ENCODE measurements at regions not wholly inside any gene's neighbourhood (a gene's known extent, or its start where the extent isn't known, plus 50 kb on each side); places are given as distances from the start of the nearest gene placed in this dataset.

- H3K9ac ChIP-seq (replicated peaks; ENCODE audit: extremely low read depth, insufficient read depth, low read length), result no peak overlapping the region
- H4K20me1 ChIP-seq (replicated peaks; ENCODE audit: control insufficient read depth, extremely low read depth, insufficient read depth, low read length), result no peaks in the 10 kb centered on the region
- no peaks in the 10 kb centered on the region for H3K9me3 ChIP-seq (replicated peaks; ENCODE audit: control insufficient read depth, insufficient read depth, low read length)
- no peak overlapping the region for H3K4me3 ChIP-seq (replicated peaks in 1 of 3; ENCODE audit: insufficient read depth in 1 of 3, low read depth in 1 of 3, low read length in 3 of 3)
- no peak overlapping the region for H3K4me2 ChIP-seq (ENCODE audit: insufficient read depth, low read length)
- DNase-seq (ENCODE audit: low read depth, low spot score) (no peak), FAIRE-seq (no peak)
- no peaks in the 10 kb centered on the region for H3K27me3 ChIP-seq (ENCODE audit: control insufficient read depth in 2 of 2, insufficient read depth in 2 of 2, low read length in 2 of 2)
- H3K9me1 ChIP-seq (replicated peaks; ENCODE audit: control insufficient read depth, extremely low read depth, insufficient read depth, low read length), result no peaks in the 10 kb centered on the region
- dilution Hi-C loops (cut with MboI; ENCODE audit: extremely low pct_ligation_motif_present, low sequenced_read_pairs), result no loop called here
- H3K79me2 ChIP-seq (ENCODE audit: control insufficient read depth, insufficient read depth, low read length), result no peaks in the 10 kb centered on the region
- intact Hi-C loops (cut with micrococcal nuclease), result no loop called here
- no peak overlapping the region for H3K27ac ChIP-seq (ENCODE audit: insufficient read depth, low read depth, low read length)
- no peak overlapping the region for H2AFZ ChIP-seq (ENCODE audit: low read depth, low read length)
- no peaks in the 10 kb centered on the region for H3K4me1 ChIP-seq (ENCODE audit: control insufficient read depth, extremely low read depth, insufficient read depth, low read length)
- ChIA-PET POLR2A (no interaction called here), CTCF (no interaction called here)
- no peaks in the 10 kb centered on the region for H3K36me3 ChIP-seq (ENCODE audit: control insufficient read depth in 2 of 2, extremely low read depth in 1 of 2, insufficient read depth in 2 of 2, low read length in 2 of 2)
- TF ChIP-seq MAX (IDR thresholded peaks at IDR 0.05; ENCODE audit: insufficient read depth, insufficient read length), result no peak
- BruUV-seq (replicated peaks), result no TSS peak
These were observed 545.0 kb downstream of the MTRR start for GRCh38 chr5:8413975-8414374.

- TF ChIP-seq FOS (IDR thresholded peaks at IDR 0.05; ENCODE audit: borderline replicate concordance, insufficient read depth, low read length) (no peak), POLR2AphosphoS5 (IDR thresholded peaks at IDR 0.05; ENCODE audit: insufficient read depth, low read depth, low read length) (no peak), MYC (IDR thresholded peaks at IDR 0.05; ENCODE audit: low read depth, low read length) (no peak), GATA2 (IDR thresholded peaks at IDR 0.05; ENCODE audit: insufficient read depth, insufficient read length, low read depth, low read length) (no peak), MAX (IDR thresholded peaks at IDR 0.05; ENCODE audit: insufficient read depth, insufficient read length) (no peak), CTCF (IDR thresholded peaks at IDR 0.05; ENCODE audit: extremely low read depth in 1 of 2, insufficient read depth in 1 of 2, low read depth in 1 of 2, low read length in 2 of 2) (no peak), JUN (IDR thresholded peaks at IDR 0.05; ENCODE audit: borderline replicate concordance, insufficient read depth, insufficient read length, low read depth) (no peak), POLR2A (IDR thresholded peaks at IDR 0.05; ENCODE audit: low read depth, low read length) (no peak), EZH2 (IDR thresholded peaks at IDR 0.05; ENCODE audit: borderline replicate concordance, low read depth, low read length, severe bottlenecking) (no peak)
- H2AFZ ChIP-seq (ENCODE audit: low read depth, low read length), result no peak overlapping the region
- no peak for DNase-seq (ENCODE audit: low read depth, low spot score)
- no peaks in the 10 kb centered on the region for H3K36me3 ChIP-seq (ENCODE audit: control insufficient read depth in 2 of 2, extremely low read depth in 1 of 2, insufficient read depth in 2 of 2, low read length in 2 of 2)
- H3K9me1 ChIP-seq (replicated peaks; ENCODE audit: control insufficient read depth, extremely low read depth, insufficient read depth, low read length), result no peaks in the 10 kb centered on the region
- no peak overlapping the region for H3K4me3 ChIP-seq (replicated peaks in 1 of 3; ENCODE audit: insufficient read depth in 1 of 3, low read depth in 1 of 3, low read length in 3 of 3)
- ChIA-PET CTCF (no interaction called here), POLR2A (no interaction called here)
- no peaks in the 10 kb centered on the region for H3K27me3 ChIP-seq (ENCODE audit: control insufficient read depth in 2 of 2, insufficient read depth in 2 of 2, low read length in 2 of 2)
- H3K9me3 ChIP-seq (replicated peaks; ENCODE audit: control insufficient read depth, insufficient read depth, low read length), result no peaks in the 10 kb centered on the region
- dilution Hi-C loops (cut with MboI; ENCODE audit: extremely low pct_ligation_motif_present, low sequenced_read_pairs) (no loop called here), intact Hi-C loops (cut with micrococcal nuclease) (no loop called here)
- no peaks in the 10 kb centered on the region for H4K20me1 ChIP-seq (replicated peaks; ENCODE audit: control insufficient read depth, extremely low read depth, insufficient read depth, low read length)
- H3K4me2 ChIP-seq (ENCODE audit: insufficient read depth, low read length), result no peak overlapping the region
- no peak overlapping the region for H3K9ac ChIP-seq (replicated peaks; ENCODE audit: extremely low read depth, insufficient read depth, low read length)
- H3K79me2 ChIP-seq (ENCODE audit: control insufficient read depth, insufficient read depth, low read length), result no peaks in the 10 kb centered on the region
- BruUV-seq (replicated peaks), result no TSS peak
- H3K4me1 ChIP-seq (ENCODE audit: control insufficient read depth, extremely low read depth, insufficient read depth, low read length), result no peaks in the 10 kb centered on the region
- no peak overlapping the region for H3K27ac ChIP-seq (ENCODE audit: insufficient read depth, low read depth, low read length)
- no peak for FAIRE-seq
These were observed 548.5 kb downstream of the MTRR start for GRCh38 chr5:8417316-8418048.

Measured in endothelial cell of umbilical vein (primary cell).